NCI-H1092 treated with DMSO at 0.1 percent for 48 hours (cell line): ENCODE measurements at regions not wholly inside any gene's neighbourhood (a gene's known extent, or its start where the extent isn't known, plus 50 kb on each side); places are given as distances from the start of the nearest gene placed in this dataset.
A peak's percentile ranks its signal among the peaks of the same experiment; 100 is the strongest.

Experiments
- DNase-seq: peaks from one replicate; lab custom pipeline; 2025; lab: John Stamatoyannopoulos, UW

- peak; percentile 90 for DNase-seq
Measured at GRCh38 chr21:40901691-40902090, 54.7 kb upstream of the DSCAM start.

GRCh38 chr21:40902299-40902698 lies 55.3 kb upstream of the DSCAM start:
- peak; percentile 100 for DNase-seq

- peak; percentile 91 for DNase-seq
Measured at GRCh38 chr21:40902993-40903392, 56.0 kb upstream of the DSCAM start.

GRCh38 chr21:40905251-40905650 lies 58.3 kb upstream of the DSCAM start:
- DNase-seq = no peak

- no peak for DNase-seq
Measured at GRCh38 chr21:40912375-40912774, 65.4 kb upstream of the DSCAM start.

- no peak for DNase-seq
Measured at GRCh38 chr21:40915114-40915513, 68.2 kb upstream of the DSCAM start.

- DNase-seq = no peak
Measured at GRCh38 chr21:40923407-40923806, 76.4 kb upstream of the DSCAM start.

GRCh38 chr21:40923901-40924300 lies 76.9 kb upstream of the DSCAM start:
- DNase-seq = no peak

GRCh38 chr21:40924641-40925040 lies 77.7 kb upstream of the DSCAM start:
- no peak for DNase-seq

GRCh38 chr21:40926238-40926637 lies 79.3 kb upstream of the DSCAM start:
- DNase-seq = no peak

GRCh38 chr21:40929833-40930232 lies 82.9 kb upstream of the DSCAM start:
- no peak for DNase-seq

GRCh38 chr21:40931197-40931596 lies 84.2 kb upstream of the DSCAM start:
- DNase-seq = no peak

GRCh38 chr21:40936178-40936577 lies 89.2 kb upstream of the DSCAM start:
- DNase-seq = no peak

- no peak for DNase-seq
Measured at GRCh38 chr21:40936771-40937261, 89.9 kb upstream of the DSCAM start.

- DNase-seq = no peak
Measured at GRCh38 chr21:40938078-40938477, 91.1 kb upstream of the DSCAM start.

- no peak for DNase-seq
Measured at GRCh38 chr21:40938611-40939010, 91.7 kb upstream of the DSCAM start.

- DNase-seq = no peak
Measured at GRCh38 chr21:40947713-40948112, 100.8 kb upstream of the DSCAM start.

- DNase-seq = no peak
Measured at GRCh38 chr21:40950970-40951369, 104.0 kb upstream of the DSCAM start.

- DNase-seq = no peak
Measured at GRCh38 chr21:40952551-40953323, 105.8 kb upstream of the DSCAM start.

- DNase-seq = no peak
Measured at GRCh38 chr21:40964691-40965090, 117.7 kb upstream of the DSCAM start.

- no peak for DNase-seq
Measured at GRCh38 chr21:40967771-40968170, 120.8 kb upstream of the DSCAM start.

GRCh38 chr21:40972151-40972550 lies 125.2 kb upstream of the DSCAM start:
- DNase-seq = no peak

GRCh38 chr21:40976198-40977109 lies 129.5 kb upstream of the DSCAM start:
- no peak for DNase-seq
